AG04450 (cell line): ENCODE measurements at regions not wholly inside any gene's neighbourhood (a gene's known extent, or its start where the extent isn't known, plus 50 kb on each side); places are given as distances from the start of the nearest gene placed in this dataset.

Experiments
- CTCF ChIA-PET: fragments of 300-600, 350-600 bp; formaldehyde crosslinking; extraction: SDS; loops from one replicate; lab custom pipeline; 2022; ENCODE audit warnings: antibody characterized with exemption, inconsistent platforms; lab: Charles Lee
- POLR2A ChIA-PET: fragments of 350-600 bp; formaldehyde crosslinking; extraction: SDS; loops from one replicate; lab custom pipeline; 2021; ENCODE audit warnings: antibody characterized with exemption, inconsistent platforms; lab: Yijun Ruan, JAX
- DNase-seq: peaks from one replicate; pipeline ENCODE4 v3.0.0-alpha.2; 2011; ENCODE audit warnings: low read depth, low spot score
- H3K27ac ChIP-seq: one replicate; pipeline ENCODE4 v1.5.1; 2012; ENCODE audit warnings: low read depth, low read length, control low read depth
- H3K27me3 ChIP-seq: one replicate; pipeline ENCODE4 v1.6.0; 2012; ENCODE audit warnings: low read length; ENCODE audit not compliant: control insufficient read depth, insufficient read depth
- H3K4me3 ChIP-seq: 2 replicates; pipeline ENCODE4 v1.5.1; 2011; ENCODE audit warnings: mild to moderate bottlenecking, low read depth, low read length, control low read depth
- H3K9me3 ChIP-seq: 2 replicates; pipeline ENCODE4 v1.5.1; 2012; ENCODE audit warnings: low read length; ENCODE audit not compliant: control insufficient read depth, insufficient read depth
- CTCF ChIP-seq: IDR thresholded peaks from 2 replicates; pipeline ENCODE4 v1.5.1; 2011; ENCODE audit warnings: low read depth, low read length, control low read depth, inconsistent platforms

- Histone ChIP-seq H3K27me3 (no peaks in the 10 kb centered on the region), H3K27ac (no peak overlapping the region), H3K4me3 (no peak overlapping the region), H3K9me3 (no peaks in the 10 kb centered on the region)
- TF ChIP-seq CTCF: no peak
- POLR2A ChIA-PET: interaction anchor here (0.7 kb wide), 1 partner anchor 66 kb away, joined by 3 read pairs; no protein-coding TSS in a partner anchor
- no peak for DNase-seq
- CTCF ChIA-PET: interaction anchor here (0.6 kb wide), 1 partner anchor 22 kb away, joined by 3 read pairs; no protein-coding TSS in a partner anchor
These were observed 545.8 kb upstream of the CITED2 start for GRCh38 chr6:139920027-139920775.

GRCh38 chr6:139919107-139920026 lies 544.9 kb upstream of the CITED2 start:
- CTCF ChIA-PET: no interaction called here
- no peak for TF ChIP-seq CTCF
- no peak for DNase-seq
- POLR2A ChIA-PET: interaction anchor here (0.7 kb wide), 1 partner anchor 65 kb away, joined by 3 read pairs; no protein-coding TSS in a partner anchor
- Histone ChIP-seq H3K27me3 (no peaks in the 10 kb centered on the region), H3K27ac (no peak overlapping the region), H3K4me3 (no peak overlapping the region), H3K9me3 (no peaks in the 10 kb centered on the region)

GRCh38 chr6:139917951-139918630 lies 543.6 kb upstream of the CITED2 start:
- no peak for DNase-seq
- Histone ChIP-seq H3K9me3 (no peaks in the 10 kb centered on the region), H3K27me3 (no peaks in the 10 kb centered on the region), H3K27ac (no peak overlapping the region), H3K4me3 (no peak overlapping the region)
- no peak for TF ChIP-seq CTCF
- POLR2A ChIA-PET: no interaction called here
- CTCF ChIA-PET: no interaction called here

- POLR2A ChIA-PET: no interaction called here
- Histone ChIP-seq H3K27me3 (no peaks in the 10 kb centered on the region), H3K4me3 (no peak overlapping the region), H3K27ac (no peak overlapping the region), H3K9me3 (no peaks in the 10 kb centered on the region)
- CTCF ChIA-PET: no interaction called here
- TF ChIP-seq CTCF: no peak
- DNase-seq: no peak
These were observed 540.5 kb upstream of the CITED2 start for GRCh38 chr6:139914910-139915309.
